SK-MEL-5 (cell line): ENCODE measurements at regions not wholly inside any gene's neighbourhood (a gene's known extent, or its start where the extent isn't known, plus 50 kb on each side); places are given as distances from the start of the nearest gene placed in this dataset.
"Not testable (repeated sequence)": the region's sequence is repeated elsewhere in the genome, so short reads cannot be mapped to it uniquely, and the experiment has no call there.

Source experiments
- DNase-seq: peaks from one replicate; pipeline ENCODE4 v3.0.0-alpha.2; 2016; ENCODE audit warnings: low read depth, low spot score
- in situ Hi-C: cut with HindIII; loops from 2 replicates; pipeline ENCODE4 v1.10.0; 2016; ENCODE audit warnings: low sequenced_read_pairs, high pct_unique_total_duplicates, low pct_unique_long_range_greater_than_20kb

DNA sequence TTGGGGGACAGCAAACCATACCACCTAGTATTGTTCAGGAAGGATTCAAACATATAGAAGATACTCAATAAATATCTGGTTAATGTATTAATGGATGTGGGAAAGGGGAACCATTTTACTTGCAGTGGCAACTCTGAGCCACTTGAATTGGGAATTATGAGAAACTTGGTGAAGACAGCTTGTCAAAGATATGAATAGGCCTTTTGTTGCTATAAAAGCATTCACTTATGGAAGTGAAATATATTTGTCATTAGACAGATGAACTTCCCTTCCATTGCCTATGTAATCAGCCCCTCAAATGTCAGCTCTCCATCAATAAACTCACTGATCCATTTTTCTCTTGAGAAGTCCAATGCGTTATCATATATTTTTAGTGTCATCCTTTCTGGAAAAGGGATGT lies 56.1 kb downstream of the GPR85 start:
- DNase-seq, result peak; percentile 64
- in situ Hi-C loops, result no loop called here

GRCh38 chr7:113026941-113027340 lies 59.7 kb downstream of the GPR85 start:
- in situ Hi-C loops, result no loop called here
- no peak for DNase-seq

GRCh38 chr7:113017144-113017857 lies 69.3 kb downstream of the GPR85 start:
- in situ Hi-C loops, DNase-seq: not testable (repeated sequence)

DNA sequence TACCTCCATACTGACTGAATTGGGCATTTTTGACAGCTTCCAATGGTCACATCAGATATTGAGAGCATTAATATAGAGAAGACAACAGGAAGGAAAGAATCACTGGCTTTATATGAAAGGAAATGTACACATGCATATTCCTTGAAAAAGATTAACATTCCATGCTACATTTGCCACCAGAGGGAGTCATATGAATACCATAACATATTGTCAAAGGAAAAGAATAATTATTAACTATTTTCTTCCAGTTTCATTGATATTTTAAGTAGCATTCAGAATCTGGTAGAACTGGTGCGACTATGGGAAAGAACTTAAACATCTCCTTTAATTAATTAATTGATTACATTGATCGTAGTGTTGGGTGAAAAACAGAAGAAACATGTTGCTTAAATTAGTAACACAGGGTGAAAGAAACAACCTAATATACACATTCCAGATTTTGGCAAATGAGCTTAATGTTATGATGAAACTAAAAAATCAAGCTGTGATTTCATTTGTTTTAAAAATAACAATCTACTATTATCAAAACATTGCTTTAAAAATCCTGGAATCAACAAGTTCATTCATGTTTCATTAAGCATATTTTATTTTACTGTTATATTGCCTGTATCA lies 71.5 kb downstream of the GPR85 start:
- in situ Hi-C loops, result no loop called here
- peak; percentile 75 for DNase-seq

- in situ Hi-C loops, result no loop called here
- no peak for DNase-seq
Observed at GRCh38 chr7:113013761-113014449, 72.7 kb downstream of the GPR85 start.

DNA sequence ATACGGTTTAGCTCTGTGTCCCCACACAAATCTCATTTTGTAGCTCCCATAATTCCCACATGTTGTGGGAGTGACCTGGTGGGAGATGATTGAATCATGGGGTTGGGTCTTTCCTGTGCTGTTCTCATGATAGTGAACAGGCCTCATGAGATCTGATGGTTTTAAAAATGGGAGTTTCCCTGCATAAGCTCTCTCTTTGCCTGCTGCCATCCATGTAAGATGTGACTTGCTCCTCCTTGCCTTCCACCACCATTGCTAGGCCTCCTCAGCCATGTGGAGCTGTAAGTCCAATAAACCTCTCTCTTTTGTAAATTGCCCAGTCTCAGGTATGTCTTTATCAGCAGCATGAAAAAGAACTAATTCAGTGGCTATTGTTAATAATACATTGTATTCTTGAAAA lies 73.8 kb downstream of the GPR85 start:
- in situ Hi-C loops, DNase-seq: not testable (repeated sequence)

DNA sequence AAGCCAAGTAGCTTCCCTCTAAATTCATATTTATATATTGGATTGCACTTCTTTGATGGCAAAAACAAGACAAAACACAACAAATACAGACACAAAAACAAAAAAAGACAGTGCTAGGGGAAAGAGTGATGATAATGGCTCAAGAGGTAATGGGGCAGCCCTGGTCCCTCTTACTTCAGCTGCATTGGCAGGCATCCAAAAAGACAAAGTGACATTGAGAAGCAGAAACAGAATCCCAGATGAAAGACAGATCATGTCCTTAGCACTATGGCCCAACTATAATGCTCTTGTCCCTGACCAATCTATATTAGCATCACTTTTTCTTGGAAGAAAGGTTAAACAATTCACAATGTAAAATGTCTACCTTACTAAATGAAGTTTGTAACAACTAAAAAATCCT lies 76.2 kb downstream of the GPR85 start:
- no peak for DNase-seq
- in situ Hi-C loops, result no loop called here

DNA sequence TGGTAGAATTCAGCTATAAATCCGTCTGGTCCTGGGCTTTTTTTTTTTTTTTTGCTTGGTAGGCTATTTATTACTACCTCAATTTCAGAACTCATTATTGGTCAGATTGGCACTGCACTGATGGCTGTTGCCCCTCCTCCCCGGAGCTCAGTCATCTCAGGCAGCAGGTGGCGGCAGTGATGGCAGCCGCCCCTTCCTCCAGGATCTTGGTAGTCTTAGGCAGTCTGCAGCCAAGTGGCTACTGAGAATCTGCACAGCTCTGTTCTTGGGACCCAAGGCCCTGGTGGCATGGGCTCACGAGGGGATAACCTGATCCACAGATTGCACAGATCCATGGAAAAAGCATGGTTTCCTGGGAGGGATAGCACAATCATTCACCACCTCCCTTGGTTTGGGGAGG lies 77.9 kb downstream of the GPR85 start:
- DNase-seq, result no peak
- in situ Hi-C loops, result no loop called here

DNA sequence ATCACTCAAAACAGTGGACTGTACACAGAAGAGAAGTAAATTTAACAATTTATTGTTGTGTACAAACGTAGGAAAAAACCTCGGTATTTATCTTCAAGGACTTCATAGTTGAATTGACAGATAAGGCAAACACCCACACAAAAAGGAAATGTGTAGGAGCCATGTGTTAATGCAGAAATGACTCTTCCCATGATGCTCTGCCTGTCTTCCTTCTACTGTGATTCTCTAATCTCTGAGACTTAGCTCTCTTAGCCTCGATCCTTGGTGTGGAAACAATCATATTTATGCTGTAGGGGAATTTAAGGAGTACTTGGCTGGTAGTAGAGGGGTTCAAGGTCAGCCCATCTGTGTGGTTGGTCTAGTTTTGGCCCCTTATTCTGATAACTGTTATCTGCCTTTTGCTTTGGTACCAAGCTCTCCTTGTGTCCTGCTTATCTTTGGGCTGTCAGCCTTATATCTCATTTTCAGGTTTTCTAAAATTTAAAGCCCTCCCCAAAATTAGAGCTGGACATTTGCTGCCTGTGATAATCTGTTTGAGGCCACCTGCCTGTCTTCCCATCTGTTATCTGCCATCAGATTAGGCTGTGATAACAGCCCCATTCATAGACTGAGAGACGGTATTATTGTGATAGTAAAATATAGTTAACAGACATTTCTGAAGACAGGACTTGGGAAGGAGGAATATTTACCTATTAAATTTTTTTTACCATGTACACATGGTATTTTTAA lies 81.7 kb downstream of the GPR85 start:
- DNase-seq, result no peak
- in situ Hi-C loops, result no loop called here

DNA sequence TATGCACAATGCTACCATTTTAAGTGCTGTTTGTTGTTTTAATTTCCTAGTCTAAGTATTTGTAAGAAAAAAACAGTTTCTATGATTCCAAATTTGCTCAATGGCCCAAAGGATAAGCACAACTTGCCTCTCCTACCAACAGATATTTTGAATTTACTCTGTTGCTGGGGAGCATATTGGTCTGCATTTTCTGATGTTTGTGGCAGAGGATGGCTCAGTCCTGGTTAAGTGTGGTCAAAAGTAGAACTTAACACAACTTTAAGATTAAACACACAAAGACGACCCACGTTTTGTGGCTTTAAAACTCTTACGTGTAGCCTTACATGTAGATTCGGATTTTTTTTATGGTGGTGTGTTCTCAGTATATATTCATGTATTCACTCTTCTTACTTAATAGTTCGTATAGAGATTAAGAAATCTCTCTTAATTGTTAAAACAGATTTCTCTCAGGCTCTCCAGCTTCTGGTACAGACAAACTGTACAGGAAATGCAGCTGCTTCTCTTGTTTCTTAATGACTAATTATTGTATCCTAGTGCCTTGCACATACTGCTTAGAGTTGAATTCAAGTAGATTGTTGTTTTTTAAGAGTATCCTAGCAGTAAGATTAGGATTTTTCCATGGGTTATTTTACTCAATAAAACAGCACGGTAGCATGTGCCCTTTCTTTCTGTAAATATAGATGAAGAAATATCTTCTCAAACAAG lies 86.2 kb downstream of the GPR85 start:
- in situ Hi-C loops, result no loop called here
- DNase-seq, result no peak

DNA sequence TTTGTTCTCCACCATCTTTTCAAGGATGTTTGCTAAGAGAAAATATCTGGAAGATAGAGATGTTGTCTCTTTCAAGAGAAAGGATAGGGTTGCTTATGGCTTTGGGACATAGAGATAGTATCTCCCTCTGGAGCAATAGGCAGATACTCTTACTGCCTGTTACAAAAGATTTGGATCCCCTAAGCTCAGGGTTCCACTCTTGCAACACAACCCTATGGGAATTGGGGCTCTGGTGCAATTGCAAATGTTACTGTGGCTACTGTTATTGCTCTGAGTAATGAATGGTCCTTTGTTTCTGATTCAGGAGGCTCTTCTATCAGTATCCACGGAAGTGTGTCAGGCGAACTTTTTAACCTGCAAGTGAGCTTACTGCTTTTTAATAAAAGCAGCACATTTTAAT lies 88.8 kb downstream of the GPR85 start:
- peak; percentile 61 for DNase-seq
- in situ Hi-C loops, result no loop called here

DNA sequence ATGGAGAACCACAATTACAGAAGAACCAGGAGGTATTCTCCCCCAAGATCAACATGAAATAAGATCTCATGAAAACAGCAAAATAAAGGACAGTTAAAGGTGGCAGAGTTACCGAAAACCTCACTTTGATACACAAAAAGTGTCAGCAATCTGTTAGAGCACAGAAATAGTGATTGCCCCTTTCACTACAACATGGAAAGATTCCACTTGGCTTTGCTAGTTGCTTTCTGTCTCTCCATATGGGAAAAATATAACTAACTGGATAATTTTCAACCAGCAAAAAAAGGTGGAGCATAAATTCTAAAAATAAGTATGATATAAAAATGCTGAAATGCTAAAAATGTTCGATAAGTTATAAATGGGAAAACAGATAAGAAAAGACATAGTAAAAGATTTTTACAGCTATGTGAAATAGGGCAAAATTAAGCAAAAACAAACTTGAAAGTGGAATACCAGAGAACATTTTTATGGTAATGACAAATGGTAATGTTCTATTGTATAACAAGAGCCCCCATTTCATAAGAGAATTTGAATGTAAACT lies 90.2 kb downstream of the GPR85 start:
- in situ Hi-C loops, result no loop called here
- no peak for DNase-seq

DNA sequence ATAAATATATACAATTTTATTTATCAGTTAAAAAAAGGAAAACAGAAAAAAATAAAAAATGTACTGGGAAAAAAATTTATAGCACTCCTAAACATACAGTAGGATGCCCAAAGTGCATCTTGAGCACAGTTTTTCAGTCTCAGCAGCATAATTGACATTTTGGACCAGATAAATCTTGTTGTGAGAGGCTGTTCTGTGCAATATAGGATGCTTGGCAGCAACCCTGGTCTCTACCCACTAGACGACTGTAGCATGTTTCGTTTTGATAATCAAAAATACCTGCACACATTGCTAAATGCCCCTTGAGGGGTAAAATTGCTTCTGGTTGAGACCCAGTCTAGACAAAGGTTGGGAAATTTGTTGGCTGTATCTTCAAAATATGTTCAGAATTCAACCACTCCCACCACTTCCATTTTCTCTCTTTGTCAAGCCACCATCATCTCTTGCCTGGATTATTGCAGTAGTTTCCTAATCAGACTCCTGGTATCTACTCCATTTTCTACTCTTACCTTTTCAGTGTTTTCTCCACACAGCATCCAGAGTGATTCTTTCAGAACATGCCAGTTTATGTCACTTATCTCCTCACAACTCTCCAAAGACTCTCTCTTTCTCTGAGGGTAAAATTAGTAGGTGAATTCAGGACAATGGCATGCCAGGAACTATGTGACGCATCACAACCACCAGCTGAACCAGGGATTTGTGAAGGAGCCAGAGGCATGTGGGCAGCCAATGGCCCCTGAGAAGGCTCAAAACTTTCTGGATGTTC lies 91.4 kb downstream of the GPR85 start:
- in situ Hi-C loops, result no loop called here
- no peak for DNase-seq

- DNase-seq, result no peak
- in situ Hi-C loops, result no loop called here
Observed at GRCh38 chr7:112994656-112995055, 92.0 kb downstream of the GPR85 start.

GRCh38 chr7:112990624-112991023 lies 96.0 kb downstream of the GPR85 start:
- no peak for DNase-seq
- in situ Hi-C loops, result no loop called here

DNA sequence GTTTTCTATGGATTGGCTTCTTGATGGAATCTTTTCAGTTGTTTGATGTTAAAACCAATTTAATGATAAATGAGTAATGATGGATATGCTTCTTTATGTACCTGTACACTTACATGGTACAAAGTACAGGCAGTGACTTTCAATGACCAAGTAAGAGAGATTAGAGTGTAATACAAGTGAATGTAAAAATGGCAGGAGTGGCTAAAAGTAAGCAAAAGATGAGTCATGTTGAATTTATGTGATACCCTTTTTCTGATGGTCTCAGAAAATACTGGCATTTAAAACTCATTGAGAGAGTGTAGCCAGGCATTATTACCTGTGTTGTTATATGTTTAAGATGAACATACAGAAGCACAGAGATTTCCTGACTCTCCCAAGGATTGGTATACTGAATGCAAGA lies 97.1 kb downstream of the GPR85 start:
- DNase-seq, result no peak
- in situ Hi-C loops, result no loop called here

DNA sequence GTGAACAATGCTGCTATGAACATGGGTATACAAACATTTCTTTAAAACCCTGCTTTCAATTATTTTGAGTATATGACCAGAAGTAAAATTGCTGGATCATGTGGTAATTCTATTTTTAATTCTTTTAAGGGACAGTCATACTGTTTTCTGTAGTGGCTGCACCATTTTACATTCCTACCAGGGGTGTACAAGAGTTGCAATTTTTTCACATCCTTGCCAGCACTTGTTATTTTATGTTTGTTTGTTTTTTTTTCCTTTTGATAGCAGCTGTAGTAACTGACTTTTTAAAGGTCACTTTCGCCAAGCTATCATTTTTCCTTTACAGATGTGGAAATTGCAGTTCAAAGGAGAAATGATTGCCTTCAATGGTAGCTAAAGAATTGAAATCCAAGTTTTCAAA lies 99.5 kb downstream of the GPR85 start:
- in situ Hi-C loops, result no loop called here
- DNase-seq, result no peak
